HCT116 (cell line): ENCODE measurements at regions not wholly inside any gene's neighbourhood (a gene's known extent, or its start where the extent isn't known, plus 50 kb on each side); places are given as distances from the start of the nearest gene placed in this dataset.

Source experiments
- CTCF ChIP-seq, 3 experiments: fragments of 200-600 bp in 1 of 3; sonication (generic) in 1 of 3; IDR thresholded peaks in 2 of 3; conservative IDR thresholded peaks in 1 of 3; 2 replicates each; pipeline ENCODE4 v1.5.1; 2012 to 2017; ENCODE audit warnings: low read depth in 2 of 3, low read length in 2 of 3, antibody characterized with exemption in 1 of 3, borderline replicate concordance in 1 of 3, control low read depth in 1 of 3, mild to moderate bottlenecking in 1 of 3, mixed read lengths in 1 of 3, mixed run types in 1 of 3, moderate library complexity in 1 of 3; ENCODE audit not compliant: insufficient read depth in 1 of 3
- EZH2 ChIP-seq: fragments of 200-600 bp; sonication (generic); IDR thresholded peaks from 2 replicates; pipeline ENCODE4 v1.6.1; 2017; ENCODE audit warnings: antibody characterized with exemption, mixed run types
- POLR2AphosphoS5 ChIP-seq: IDR thresholded peaks from 2 replicates; pipeline ENCODE4 v1.6.1; 2011; ENCODE audit warnings: mild to moderate bottlenecking, low read depth, low read length, moderate library complexity
- YY1 ChIP-seq: IDR thresholded peaks from 2 replicates; pipeline ENCODE4 v1.6.1; 2011; ENCODE audit warnings: low read length, low read depth, moderate library complexity, mild to moderate bottlenecking; ENCODE audit not compliant: insufficient replicate concordance; ENCODE audit errors: extremely low read depth

- TF ChIP-seq EZH2 (no peak), CTCF (IDR thresholded peaks at IDR 0.05 in 2 of 3, conservative IDR thresholded peaks at IDR 0.05 in 1 of 3; ENCODE audit: borderline replicate concordance in 1 of 3, insufficient read depth in 1 of 3, low read depth in 2 of 3, low read length in 2 of 3) (no peak), POLR2AphosphoS5 (no peak), YY1 (no peak)
Measured at GRCh38 chr6:150806790-150807189, 58.7 kb upstream of the MTHFD1L start.
